ENCODE measurements at regions not wholly inside any gene's neighbourhood (a gene's known extent, or its start where the extent isn't known, plus 50 kb on each side); places are given as distances from the start of the nearest gene placed in this dataset.

DNA sequence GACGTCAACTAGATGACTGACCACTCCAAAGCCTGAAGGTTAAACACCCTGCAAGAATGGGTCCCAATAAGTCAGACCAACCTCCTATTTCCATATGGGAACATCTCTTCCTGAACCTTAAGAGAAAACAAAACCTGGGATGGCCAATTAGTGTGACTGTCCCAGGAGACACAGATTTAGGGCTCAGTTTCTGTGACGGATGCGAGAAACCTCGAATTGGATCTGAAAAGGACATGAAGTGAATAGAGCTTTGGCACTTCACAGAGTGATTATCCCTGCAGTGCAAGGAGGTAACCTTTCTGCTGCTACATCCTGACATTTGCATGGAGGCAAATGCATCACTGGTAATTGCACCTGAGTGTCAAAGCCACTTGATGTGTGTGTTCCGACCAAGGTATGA, 442.2 kb upstream of the KLF12 start:
- TF ChIP-seq, protein P1, sequence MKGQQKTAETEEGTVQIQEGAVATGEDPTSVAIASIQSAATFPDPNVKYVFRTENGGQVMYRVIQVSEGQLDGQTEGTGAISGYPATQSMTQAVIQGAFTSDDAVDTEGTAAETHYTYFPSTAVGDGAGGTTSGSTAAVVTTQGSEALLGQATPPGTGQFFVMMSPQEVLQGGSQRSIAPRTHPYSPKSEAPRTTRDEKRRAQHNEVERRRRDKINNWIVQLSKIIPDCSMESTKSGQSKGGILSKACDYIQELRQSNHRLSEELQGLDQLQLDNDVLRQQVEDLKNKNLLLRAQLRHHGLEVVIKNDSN (IDR thresholded peaks at IDR 0.05): no peak
- TF ChIP-seq CEBPB (IDR thresholded peaks at IDR 0.05): no peak
- no peak for TF ChIP-seq FOXM1 (IDR thresholded peaks at IDR 0.05; ENCODE audit: borderline replicate concordance, low read depth)
- TF ChIP-seq TAF1 (IDR thresholded peaks at IDR 0.05; ENCODE audit: low read depth): no peak
- TF ChIP-seq, protein P2, sequence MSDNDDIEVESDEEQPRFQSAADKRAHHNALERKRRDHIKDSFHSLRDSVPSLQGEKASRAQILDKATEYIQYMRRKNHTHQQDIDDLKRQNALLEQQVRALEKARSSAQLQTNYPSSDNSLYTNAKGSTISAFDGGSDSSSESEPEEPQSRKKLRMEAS (IDR thresholded peaks at IDR 0.05): no peak
- no peak for TF ChIP-seq YY1 (IDR thresholded peaks at IDR 0.05; ENCODE audit: low read depth)
- TF ChIP-seq TEAD4 (IDR thresholded peaks at IDR 0.05): no peak
- TF ChIP-seq, protein P3, sequence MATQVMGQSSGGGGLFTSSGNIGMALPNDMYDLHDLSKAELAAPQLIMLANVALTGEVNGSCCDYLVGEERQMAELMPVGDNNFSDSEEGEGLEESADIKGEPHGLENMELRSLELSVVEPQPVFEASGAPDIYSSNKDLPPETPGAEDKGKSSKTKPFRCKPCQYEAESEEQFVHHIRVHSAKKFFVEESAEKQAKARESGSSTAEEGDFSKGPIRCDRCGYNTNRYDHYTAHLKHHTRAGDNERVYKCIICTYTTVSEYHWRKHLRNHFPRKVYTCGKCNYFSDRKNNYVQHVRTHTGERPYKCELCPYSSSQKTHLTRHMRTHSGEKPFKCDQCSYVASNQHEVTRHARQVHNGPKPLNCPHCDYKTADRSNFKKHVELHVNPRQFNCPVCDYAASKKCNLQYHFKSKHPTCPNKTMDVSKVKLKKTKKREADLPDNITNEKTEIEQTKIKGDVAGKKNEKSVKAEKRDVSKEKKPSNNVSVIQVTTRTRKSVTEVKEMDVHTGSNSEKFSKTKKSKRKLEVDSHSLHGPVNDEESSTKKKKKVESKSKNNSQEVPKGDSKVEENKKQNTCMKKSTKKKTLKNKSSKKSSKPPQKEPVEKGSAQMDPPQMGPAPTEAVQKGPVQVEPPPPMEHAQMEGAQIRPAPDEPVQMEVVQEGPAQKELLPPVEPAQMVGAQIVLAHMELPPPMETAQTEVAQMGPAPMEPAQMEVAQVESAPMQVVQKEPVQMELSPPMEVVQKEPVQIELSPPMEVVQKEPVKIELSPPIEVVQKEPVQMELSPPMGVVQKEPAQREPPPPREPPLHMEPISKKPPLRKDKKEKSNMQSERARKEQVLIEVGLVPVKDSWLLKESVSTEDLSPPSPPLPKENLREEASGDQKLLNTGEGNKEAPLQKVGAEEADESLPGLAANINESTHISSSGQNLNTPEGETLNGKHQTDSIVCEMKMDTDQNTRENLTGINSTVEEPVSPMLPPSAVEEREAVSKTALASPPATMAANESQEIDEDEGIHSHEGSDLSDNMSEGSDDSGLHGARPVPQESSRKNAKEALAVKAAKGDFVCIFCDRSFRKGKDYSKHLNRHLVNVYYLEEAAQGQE (IDR thresholded peaks at IDR 0.05; ENCODE audit: low read depth): no peak
- no peak for TF ChIP-seq NFIC (IDR thresholded peaks at IDR 0.05)
- no peak for TF ChIP-seq EP300 (IDR thresholded peaks at IDR 0.05; ENCODE audit: borderline replicate concordance)
- TF ChIP-seq TCF12 (IDR thresholded peaks at IDR 0.05; ENCODE audit: low read depth): no peak
- TF ChIP-seq RAD21 (IDR thresholded peaks at IDR 0.05; ENCODE audit: low read depth): no peak

DNA sequence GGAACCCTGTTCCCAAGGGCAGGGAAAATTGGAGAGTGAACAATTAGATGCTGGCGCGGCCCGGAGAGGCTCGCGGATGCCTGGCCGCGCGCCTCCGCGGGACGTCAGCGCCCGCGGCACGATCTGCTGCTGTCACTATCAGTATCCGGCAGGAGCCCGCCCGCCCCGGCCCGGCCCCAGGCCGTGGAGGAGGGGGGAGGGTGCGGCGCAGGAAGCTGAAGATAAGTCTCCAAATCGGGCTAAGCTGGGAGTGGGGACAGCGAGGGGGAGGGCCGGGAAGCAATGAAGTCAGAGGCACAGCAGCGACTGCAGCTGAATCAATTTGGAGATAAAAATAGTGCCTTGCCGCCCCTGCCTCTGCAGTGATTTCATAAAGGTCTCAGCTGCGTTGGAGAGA, 441.5 kb upstream of the KLF12 start:
- TF ChIP-seq TAF1 (IDR thresholded peaks at IDR 0.05; ENCODE audit: low read depth): no peak
- TF ChIP-seq, protein P2 (IDR thresholded peaks at IDR 0.05): no peak
- no peak for TF ChIP-seq EGR1 (IDR thresholded peaks at IDR 0.05)
- no peak for TF ChIP-seq CREB1 (IDR thresholded peaks at IDR 0.05; ENCODE audit: low read depth)
- no peak for TF ChIP-seq FOXM1 (IDR thresholded peaks at IDR 0.05; ENCODE audit: borderline replicate concordance, low read depth)
- no peak for TF ChIP-seq NFIC (IDR thresholded peaks at IDR 0.05)
- no peak for TF ChIP-seq YY1 (IDR thresholded peaks at IDR 0.05; ENCODE audit: low read depth)
- TF ChIP-seq CEBPB (IDR thresholded peaks at IDR 0.05): no peak
- TF ChIP-seq TCF12 (IDR thresholded peaks at IDR 0.05; ENCODE audit: low read depth): no peak
- TF ChIP-seq TEAD4 (IDR thresholded peaks at IDR 0.05): no peak
- TF ChIP-seq, protein P1 (IDR thresholded peaks at IDR 0.05): no peak
- no peak for TF ChIP-seq EP300 (IDR thresholded peaks at IDR 0.05; ENCODE audit: borderline replicate concordance)

DNA sequence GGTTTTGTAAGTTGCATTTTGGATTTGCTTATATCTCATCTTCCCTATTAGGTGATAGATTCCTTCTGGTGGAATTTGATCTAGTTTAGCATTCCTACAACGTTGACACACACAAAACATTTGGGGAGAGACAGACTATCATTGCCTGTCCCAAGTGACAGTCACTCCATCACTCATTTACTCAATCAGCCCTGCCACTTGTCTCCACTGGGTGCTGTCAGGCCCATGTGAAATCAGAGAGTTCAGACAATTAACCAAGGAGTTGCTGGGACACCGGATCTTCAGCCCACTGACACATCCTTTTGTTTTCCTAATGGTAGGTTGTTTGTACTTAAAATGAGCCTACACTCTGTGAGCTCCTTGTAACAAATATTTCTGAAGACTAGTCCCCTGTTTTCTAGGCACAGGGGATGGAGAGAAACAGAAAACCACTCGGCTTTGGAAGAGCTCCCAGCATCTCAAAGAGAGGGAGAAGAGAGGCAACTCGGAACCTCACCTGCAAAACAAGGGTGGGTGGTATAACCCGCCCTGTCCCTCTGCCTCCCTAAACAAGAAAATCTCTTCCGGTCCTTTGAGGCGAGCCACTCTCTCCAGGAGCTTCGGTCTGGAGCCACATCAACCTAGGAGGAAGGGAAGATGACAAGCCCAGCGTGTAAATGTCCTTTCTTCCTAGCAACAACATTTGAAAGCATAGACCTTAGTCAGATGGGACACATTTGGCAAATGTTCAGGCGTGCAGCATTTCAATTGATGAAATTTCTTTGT, 440.9 kb upstream of the KLF12 start:
- no peak for TF ChIP-seq EGR1 (IDR thresholded peaks at IDR 0.05)
- no peak for TF ChIP-seq EP300 (IDR thresholded peaks at IDR 0.05; ENCODE audit: borderline replicate concordance)
- TF ChIP-seq TCF12 (IDR thresholded peaks at IDR 0.05; ENCODE audit: low read depth): no peak
- TF ChIP-seq CEBPB (IDR thresholded peaks at IDR 0.05): no peak
- TF ChIP-seq RAD21 (IDR thresholded peaks at IDR 0.05; ENCODE audit: low read depth): no peak
- no peak for TF ChIP-seq FOXM1 (IDR thresholded peaks at IDR 0.05; ENCODE audit: borderline replicate concordance, low read depth)
- TF ChIP-seq, protein P1 (IDR thresholded peaks at IDR 0.05): no peak
- TF ChIP-seq, protein P2 (IDR thresholded peaks at IDR 0.05): no peak

DNA sequence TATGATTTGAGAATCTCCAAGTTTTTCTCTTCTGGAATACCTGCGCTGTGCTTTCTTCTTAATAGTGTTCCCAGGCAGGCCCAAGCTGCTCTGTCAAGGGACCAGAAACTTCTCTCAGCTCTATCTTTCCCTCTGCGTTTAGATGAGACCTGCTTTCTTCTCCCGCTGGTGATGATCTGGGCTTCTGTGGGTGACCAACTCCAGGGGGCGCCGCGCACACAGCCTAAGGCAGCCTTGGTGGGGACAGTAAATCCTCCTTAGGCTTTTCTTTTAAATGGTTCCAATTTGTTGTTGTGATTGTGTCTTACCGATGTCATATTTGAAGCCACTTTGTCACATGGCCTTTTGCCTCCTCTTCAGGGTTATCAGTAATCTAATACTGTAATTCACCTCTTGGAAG, 439.4 kb upstream of the KLF12 start:
- no peak for TF ChIP-seq NFIC (IDR thresholded peaks at IDR 0.05)
- peak; percentile 47 for TF ChIP-seq RAD21 (IDR thresholded peaks at IDR 0.05; ENCODE audit: low read depth)

DNA sequence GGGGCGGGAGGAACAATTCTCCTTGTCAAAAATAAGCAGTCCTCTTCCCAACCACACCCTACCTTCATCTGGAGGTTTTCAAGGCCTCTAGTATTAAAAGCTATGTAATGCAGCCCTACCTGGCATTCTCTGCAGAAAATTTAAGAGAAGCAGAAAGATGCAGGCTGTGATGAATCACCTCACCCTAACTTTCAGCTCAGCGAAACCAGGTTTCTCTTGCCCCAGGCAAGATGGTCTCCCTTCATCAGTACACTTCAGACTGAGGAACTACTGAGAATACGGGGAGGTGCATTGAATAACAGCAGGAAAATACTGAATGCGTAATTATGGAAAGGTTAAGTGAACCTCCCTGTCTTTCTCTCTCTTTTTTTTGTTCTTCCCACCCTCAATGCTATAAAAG, 437.6 kb upstream of the KLF12 start:
- no peak for TF ChIP-seq TAF1 (IDR thresholded peaks at IDR 0.05; ENCODE audit: low read depth)
- TF ChIP-seq, protein P2 (IDR thresholded peaks at IDR 0.05): no peak
- TF ChIP-seq RAD21 (IDR thresholded peaks at IDR 0.05; ENCODE audit: low read depth): no peak
- no peak for TF ChIP-seq CREB1 (IDR thresholded peaks at IDR 0.05; ENCODE audit: low read depth)
- TF ChIP-seq YY1 (IDR thresholded peaks at IDR 0.05; ENCODE audit: low read depth): no peak
- TF ChIP-seq EP300 (IDR thresholded peaks at IDR 0.05; ENCODE audit: borderline replicate concordance): no peak
- TF ChIP-seq EGR1 (IDR thresholded peaks at IDR 0.05): no peak
- TF ChIP-seq, protein P3 (IDR thresholded peaks at IDR 0.05; ENCODE audit: low read depth): no peak
- TF ChIP-seq TEAD4 (IDR thresholded peaks at IDR 0.05): no peak

All from Ishikawa (cell line).